ENCODE measurements at regions not wholly inside any gene's neighbourhood (a gene's known extent, or its start where the extent isn't known, plus 50 kb on each side); places are given as distances from the start of the nearest gene placed in this dataset.

- DNase-seq (ENCODE audit: low spot score): peak; percentile 4
These were observed 87.3 kb upstream of the WDR1 start for GRCh38 chr4:10203851-10204250.

- DNase-seq (ENCODE audit: low spot score): peak; percentile 3
These were observed 85.0 kb upstream of the WDR1 start for GRCh38 chr4:10201381-10202223.

GRCh38 chr4:10200869-10201268 is 84.3 kb upstream of the WDR1 start:
- DNase-seq (ENCODE audit: low spot score): peak; percentile 1

- peak; percentile 1 for DNase-seq (ENCODE audit: low spot score)
These were observed 81.8 kb upstream of the WDR1 start for GRCh38 chr4:10198365-10198764.

- DNase-seq (ENCODE audit: low spot score): peak; percentile 0
These were observed 81.4 kb upstream of the WDR1 start for GRCh38 chr4:10197952-10198351.

GRCh38 chr4:10196191-10196590 is 79.6 kb upstream of the WDR1 start:
- no peak for DNase-seq (ENCODE audit: low spot score)

- DNase-seq (ENCODE audit: low spot score): no peak
These were observed 75.7 kb upstream of the WDR1 start for GRCh38 chr4:10192331-10192730.

GRCh38 chr4:10188400-10189004 is 71.9 kb upstream of the WDR1 start:
- DNase-seq (ENCODE audit: low spot score): no peak

- no peak for DNase-seq (ENCODE audit: low spot score)
These were observed 69.9 kb upstream of the WDR1 start for GRCh38 chr4:10186228-10187214.

- no peak for DNase-seq (ENCODE audit: low spot score)
These were observed 69.1 kb upstream of the WDR1 start for GRCh38 chr4:10185518-10186227.

- DNase-seq (ENCODE audit: low spot score): no peak
These were observed 67.9 kb upstream of the WDR1 start for GRCh38 chr4:10184501-10184938.

GRCh38 chr4:10184041-10184440 is 67.4 kb upstream of the WDR1 start:
- DNase-seq (ENCODE audit: low spot score): no peak

- no peak for DNase-seq (ENCODE audit: low spot score)
These were observed 66.9 kb upstream of the WDR1 start for GRCh38 chr4:10183462-10183861.

- DNase-seq (ENCODE audit: low spot score): no peak
These were observed 66.1 kb upstream of the WDR1 start for GRCh38 chr4:10182446-10183424.

- no peak for DNase-seq (ENCODE audit: low spot score)
These were observed 65.3 kb upstream of the WDR1 start for GRCh38 chr4:10181745-10182445.

GRCh38 chr4:10180927-10181744 is 64.5 kb upstream of the WDR1 start:
- DNase-seq (ENCODE audit: low spot score): no peak

- DNase-seq (ENCODE audit: low spot score): no peak
These were observed 64.0 kb upstream of the WDR1 start for GRCh38 chr4:10180603-10180926.

GRCh38 chr4:10179957-10180602 is 63.5 kb upstream of the WDR1 start:
- no peak for DNase-seq (ENCODE audit: low spot score)

GRCh38 chr4:10178763-10179162 is 62.2 kb upstream of the WDR1 start:
- DNase-seq (ENCODE audit: low spot score): no peak
